GM12872 (cell line): ENCODE measurements at regions not wholly inside any gene's neighbourhood (a gene's known extent, or its start where the extent isn't known, plus 50 kb on each side); places are given as distances from the start of the nearest gene placed in this dataset.

Experiments
- CTCF ChIP-seq: IDR thresholded peaks from 3 replicates; pipeline ENCODE4 v1.5.1; 2011; ENCODE audit warnings: low read depth, mild to moderate bottlenecking, low read length, moderate library complexity; ENCODE audit not compliant: insufficient read depth

- TF ChIP-seq CTCF, result no peak
Observed at GRCh38 chr1:30084909-30085571, 638.3 kb downstream of the MATN1 start.

- TF ChIP-seq CTCF, result no peak
Observed at GRCh38 chr1:30083800-30084464, 639.5 kb downstream of the MATN1 start.

GRCh38 chr1:30081379-30082102 is 641.8 kb downstream of the MATN1 start:
- no peak for TF ChIP-seq CTCF

GRCh38 chr1:30068787-30069472 is 654.5 kb downstream of the MATN1 start:
- no peak for TF ChIP-seq CTCF

GRCh38 chr1:30064547-30064946 is 658.8 kb downstream of the MATN1 start:
- TF ChIP-seq CTCF, result no peak

GRCh38 chr1:30063621-30064280 is 659.6 kb downstream of the MATN1 start:
- TF ChIP-seq CTCF, result no peak
